ENCODE measurements at regions not wholly inside any gene's neighbourhood (a gene's known extent, or its start where the extent isn't known, plus 50 kb on each side); places are given as distances from the start of the nearest gene placed in this dataset.

DNA sequence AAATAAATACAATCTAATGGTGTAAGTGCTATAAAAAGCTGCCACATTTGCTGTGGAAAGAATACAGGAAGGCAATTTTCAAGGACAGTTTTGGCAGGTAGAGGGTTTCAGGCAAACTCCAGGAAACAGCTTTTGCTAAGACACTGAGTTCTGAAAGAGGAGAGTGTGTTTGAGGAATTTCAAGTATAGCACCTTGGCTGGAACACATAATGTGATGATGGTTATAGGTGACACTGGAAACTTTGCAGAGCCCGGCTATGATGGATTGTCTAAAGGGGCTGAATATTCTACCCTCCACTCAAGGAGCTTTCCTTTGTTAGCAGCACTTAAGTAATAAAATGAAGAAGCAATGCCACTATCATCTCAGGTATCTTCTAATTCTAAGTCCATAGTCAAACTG, 209.4 kb upstream of the TGFBR2 start:
- no peaks in the 10 kb centered on the region for H3K79me2 ChIP-seq (ENCODE audit: insufficient read depth, low read length)
- no peaks in the 10 kb centered on the region for H3K27me3 ChIP-seq (ENCODE audit: low read length)
- H2AFZ ChIP-seq (ENCODE audit: low read depth, low read length, severe bottlenecking), result no peak overlapping the region
- no peaks in the 10 kb centered on the region for H3K9me3 ChIP-seq (ENCODE audit: insufficient read depth, low read length)
- H3K27ac ChIP-seq (ENCODE audit: low read depth, low read length), result no peak overlapping the region
- TF ChIP-seq EZH2phosphoT487 (conservative IDR thresholded peaks at IDR 0.05; ENCODE audit: low read length), result no peak
- TF ChIP-seq, protein P1, sequence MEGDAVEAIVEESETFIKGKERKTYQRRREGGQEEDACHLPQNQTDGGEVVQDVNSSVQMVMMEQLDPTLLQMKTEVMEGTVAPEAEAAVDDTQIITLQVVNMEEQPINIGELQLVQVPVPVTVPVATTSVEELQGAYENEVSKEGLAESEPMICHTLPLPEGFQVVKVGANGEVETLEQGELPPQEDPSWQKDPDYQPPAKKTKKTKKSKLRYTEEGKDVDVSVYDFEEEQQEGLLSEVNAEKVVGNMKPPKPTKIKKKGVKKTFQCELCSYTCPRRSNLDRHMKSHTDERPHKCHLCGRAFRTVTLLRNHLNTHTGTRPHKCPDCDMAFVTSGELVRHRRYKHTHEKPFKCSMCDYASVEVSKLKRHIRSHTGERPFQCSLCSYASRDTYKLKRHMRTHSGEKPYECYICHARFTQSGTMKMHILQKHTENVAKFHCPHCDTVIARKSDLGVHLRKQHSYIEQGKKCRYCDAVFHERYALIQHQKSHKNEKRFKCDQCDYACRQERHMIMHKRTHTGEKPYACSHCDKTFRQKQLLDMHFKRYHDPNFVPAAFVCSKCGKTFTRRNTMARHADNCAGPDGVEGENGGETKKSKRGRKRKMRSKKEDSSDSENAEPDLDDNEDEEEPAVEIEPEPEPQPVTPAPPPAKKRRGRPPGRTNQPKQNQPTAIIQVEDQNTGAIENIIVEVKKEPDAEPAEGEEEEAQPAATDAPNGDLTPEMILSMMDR (IDR thresholded peaks at IDR 0.05; ENCODE audit: insufficient read depth, low read length, poor library complexity, severe bottlenecking), result no peak
- no peak overlapping the region for H3K4me3 ChIP-seq (ENCODE audit: insufficient read depth, low read length, poor library complexity, severe bottlenecking)
- H3K9ac ChIP-seq (ENCODE audit: low read length), result no peak overlapping the region
- no peaks in the 10 kb centered on the region for H3F3A ChIP-seq (ENCODE audit: insufficient read depth)
- H4K20me1 ChIP-seq (ENCODE audit: low read depth, low read length), result no peaks in the 10 kb centered on the region
- H3K4me2 ChIP-seq (ENCODE audit: low read depth, low read length, poor library complexity, severe bottlenecking), result no peak overlapping the region
- no peaks in the 10 kb centered on the region for H3K9me2 ChIP-seq (replicated peaks; ENCODE audit: insufficient read depth, low read length)
- no peaks in the 10 kb centered on the region for H3K36me3 ChIP-seq (ENCODE audit: low read length)

- Histone ChIP-seq H3K27me3 (ENCODE audit: low read length) (no peaks in the 10 kb centered on the region), H3K4me3 (ENCODE audit: insufficient read depth, low read length, poor library complexity, severe bottlenecking) (no peak overlapping the region), H3K79me2 (ENCODE audit: insufficient read depth, low read length) (no peaks in the 10 kb centered on the region), H3K9ac (ENCODE audit: low read length) (no peak overlapping the region), H3K4me2 (ENCODE audit: low read depth, low read length, poor library complexity, severe bottlenecking) (no peak overlapping the region), H3K27ac (ENCODE audit: low read depth, low read length) (no peak overlapping the region), H3K36me3 (ENCODE audit: low read length) (no peaks in the 10 kb centered on the region), H3K9me3 (ENCODE audit: insufficient read depth, low read length) (no peaks in the 10 kb centered on the region), H3F3A (ENCODE audit: insufficient read depth) (no peaks in the 10 kb centered on the region), H3K9me2 (replicated peaks; ENCODE audit: insufficient read depth, low read length) (no peaks in the 10 kb centered on the region), H2AFZ (ENCODE audit: low read depth, low read length, severe bottlenecking) (no peak overlapping the region), H4K20me1 (ENCODE audit: low read depth, low read length) (no peaks in the 10 kb centered on the region)
- TF ChIP-seq, protein P1 (IDR thresholded peaks at IDR 0.05; ENCODE audit: insufficient read depth, low read length, poor library complexity, severe bottlenecking), result no peak
- TF ChIP-seq EZH2phosphoT487 (conservative IDR thresholded peaks at IDR 0.05; ENCODE audit: low read length), result no peak
Observed at GRCh38 chr3:30399394-30400181, 206.8 kb upstream of the TGFBR2 start.

DNA sequence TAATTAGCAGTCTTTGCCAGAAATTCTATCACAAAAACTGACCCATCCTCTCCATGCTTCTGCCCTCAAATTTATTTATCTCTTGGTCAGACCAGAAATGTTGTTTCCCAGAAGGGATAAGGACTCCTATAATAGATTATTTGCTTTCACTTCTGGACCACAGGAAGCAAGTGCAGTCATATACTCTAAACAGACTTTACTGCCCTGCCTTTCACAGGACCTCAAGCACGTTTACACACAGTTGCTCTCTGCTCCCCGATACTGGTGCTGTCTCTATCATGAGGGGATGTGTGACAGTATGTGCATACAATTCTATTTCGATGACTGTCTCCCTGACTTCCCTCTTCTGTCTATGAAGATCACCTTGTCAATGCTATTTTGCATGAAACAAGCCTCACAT, 205.5 kb upstream of the TGFBR2 start:
- H3K4me2 ChIP-seq (ENCODE audit: low read depth, low read length, poor library complexity, severe bottlenecking), result no peak overlapping the region
- H3F3A ChIP-seq (ENCODE audit: insufficient read depth), result no peaks in the 10 kb centered on the region
- H3K79me2 ChIP-seq (ENCODE audit: insufficient read depth, low read length), result no peaks in the 10 kb centered on the region
- H3K27ac ChIP-seq (ENCODE audit: low read depth, low read length), result no peak overlapping the region
- no peaks in the 10 kb centered on the region for H3K9me3 ChIP-seq (ENCODE audit: insufficient read depth, low read length)
- no peaks in the 10 kb centered on the region for H3K27me3 ChIP-seq (ENCODE audit: low read length)
- H4K20me1 ChIP-seq (ENCODE audit: low read depth, low read length), result no peaks in the 10 kb centered on the region; the same call in 1 of the 2 replicates
- H2AFZ ChIP-seq (ENCODE audit: low read depth, low read length, severe bottlenecking), result no peak overlapping the region
- no peak overlapping the region for H3K4me3 ChIP-seq (ENCODE audit: insufficient read depth, low read length, poor library complexity, severe bottlenecking)
- no peaks in the 10 kb centered on the region for H3K9me2 ChIP-seq (replicated peaks; ENCODE audit: insufficient read depth, low read length)
- TF ChIP-seq, protein P1 (IDR thresholded peaks at IDR 0.05; ENCODE audit: insufficient read depth, low read length, poor library complexity, severe bottlenecking), result no peak
- no peak for TF ChIP-seq EZH2phosphoT487 (conservative IDR thresholded peaks at IDR 0.05; ENCODE audit: low read length)
- H3K36me3 ChIP-seq (ENCODE audit: low read length), result no peaks in the 10 kb centered on the region
- no peak overlapping the region for H3K9ac ChIP-seq (ENCODE audit: low read length)

Data from SU-DHL-6 (cell line).